GM18858 (cell line): ENCODE measurements at regions not wholly inside any gene's neighbourhood (a gene's known extent, or its start where the extent isn't known, plus 50 kb on each side); places are given as distances from the start of the nearest gene placed in this dataset.

Experiments used
- ATAC-seq: cut with Tn5 transposase; IDR thresholded peaks from one replicate; pipeline ENCODE4 v1.9.1; 2021; ENCODE audit not compliant: unreplicated experiment

GRCh38 chr5:93010037-93010436 is 571.0 kb downstream of the NR2F1-AS1 start:
- no peak for ATAC-seq

GRCh38 chr5:93008502-93009207 is 572.4 kb downstream of the NR2F1-AS1 start:
- no peak for ATAC-seq

GRCh38 chr5:93006915-93007314 is 574.1 kb downstream of the NR2F1-AS1 start:
- ATAC-seq, result no peak

- no peak for ATAC-seq
Observed at GRCh38 chr5:92998456-92998855, 582.6 kb downstream of the NR2F1-AS1 start.

- ATAC-seq, result no peak
Observed at GRCh38 chr5:92994392-92994791, 586.6 kb downstream of the NR2F1-AS1 start.

- ATAC-seq, result no peak
Observed at GRCh38 chr5:92992073-92992472, 588.9 kb downstream of the NR2F1-AS1 start.

- no peak for ATAC-seq
Observed at GRCh38 chr5:92991581-92992067, 589.4 kb downstream of the NR2F1-AS1 start.

- no peak for ATAC-seq
Observed at GRCh38 chr5:92990771-92991170, 590.2 kb downstream of the NR2F1-AS1 start.

- ATAC-seq, result no peak
Observed at GRCh38 chr5:92981001-92981400, 600.0 kb downstream of the NR2F1-AS1 start.

- ATAC-seq, result no peak
Observed at GRCh38 chr5:92980491-92980890, 600.5 kb downstream of the NR2F1-AS1 start.

GRCh38 chr5:92979716-92980115 is 601.3 kb downstream of the NR2F1-AS1 start:
- ATAC-seq, result no peak

- no peak for ATAC-seq
Observed at GRCh38 chr5:92977846-92978540, 603.0 kb downstream of the NR2F1-AS1 start.

- no peak for ATAC-seq
Observed at GRCh38 chr5:92976156-92976555, 604.9 kb downstream of the NR2F1-AS1 start.

- no peak for ATAC-seq
Observed at GRCh38 chr5:92969781-92970237, 611.2 kb downstream of the NR2F1-AS1 start.

- ATAC-seq, result no peak
Observed at GRCh38 chr5:92969191-92969780, 611.7 kb downstream of the NR2F1-AS1 start.

GRCh38 chr5:92963800-92964199 is 617.2 kb downstream of the NR2F1-AS1 start:
- no peak for ATAC-seq

GRCh38 chr5:92962752-92963151 is 618.3 kb downstream of the NR2F1-AS1 start:
- ATAC-seq, result no peak

- no peak for ATAC-seq
Observed at GRCh38 chr5:92956886-92957285, 624.1 kb downstream of the NR2F1-AS1 start.

- no peak for ATAC-seq
Observed at GRCh38 chr5:92952243-92952642, 628.8 kb downstream of the NR2F1-AS1 start.

GRCh38 chr5:92951746-92952145 is 629.3 kb downstream of the NR2F1-AS1 start:
- ATAC-seq, result no peak

- no peak for ATAC-seq
Observed at GRCh38 chr5:92946546-92946945, 634.5 kb downstream of the NR2F1-AS1 start.

GRCh38 chr5:92945605-92946097 is 635.4 kb downstream of the NR2F1-AS1 start:
- ATAC-seq, result no peak
